Stimulated activated CD8-positive, alpha-beta memory T cell treated with anti-CD3 and anti-CD28 coated beads, Interleukin-12 subunit alpha, Interleukin-12 subunit beta, amount 100 ng/mL, for 1 hour (primary cell): ENCODE measurements at regions not wholly inside any gene's neighbourhood (a gene's known extent, or its start where the extent isn't known, plus 50 kb on each side); places are given as distances from the start of the nearest gene placed in this dataset.

Experiments
- DNase-seq: peaks from one replicate; pipeline ENCODE4 v3.0.0-alpha.2; 2020; ENCODE audit warnings: low read depth

DNA sequence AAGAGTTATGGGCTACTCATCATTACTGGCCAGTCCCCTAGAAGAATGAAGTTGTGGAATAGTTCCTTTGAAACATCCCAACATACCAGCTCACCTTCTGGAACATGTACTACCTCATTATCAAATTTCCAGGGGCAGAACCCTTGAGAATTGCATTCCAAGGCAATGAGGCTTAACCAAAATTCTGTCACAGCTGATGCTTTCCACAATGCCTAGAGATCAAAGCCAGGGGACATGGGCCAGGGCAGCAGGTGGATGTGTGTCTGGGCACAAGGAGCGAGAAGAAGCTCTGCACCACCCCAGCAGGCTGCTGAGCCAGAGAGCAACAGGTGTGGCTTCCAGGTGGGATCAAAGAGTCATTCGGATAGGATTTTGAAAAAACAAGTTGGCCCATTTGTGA lies 362.1 kb downstream of the EFNB2 start:
- DNase-seq: no peak

DNA sequence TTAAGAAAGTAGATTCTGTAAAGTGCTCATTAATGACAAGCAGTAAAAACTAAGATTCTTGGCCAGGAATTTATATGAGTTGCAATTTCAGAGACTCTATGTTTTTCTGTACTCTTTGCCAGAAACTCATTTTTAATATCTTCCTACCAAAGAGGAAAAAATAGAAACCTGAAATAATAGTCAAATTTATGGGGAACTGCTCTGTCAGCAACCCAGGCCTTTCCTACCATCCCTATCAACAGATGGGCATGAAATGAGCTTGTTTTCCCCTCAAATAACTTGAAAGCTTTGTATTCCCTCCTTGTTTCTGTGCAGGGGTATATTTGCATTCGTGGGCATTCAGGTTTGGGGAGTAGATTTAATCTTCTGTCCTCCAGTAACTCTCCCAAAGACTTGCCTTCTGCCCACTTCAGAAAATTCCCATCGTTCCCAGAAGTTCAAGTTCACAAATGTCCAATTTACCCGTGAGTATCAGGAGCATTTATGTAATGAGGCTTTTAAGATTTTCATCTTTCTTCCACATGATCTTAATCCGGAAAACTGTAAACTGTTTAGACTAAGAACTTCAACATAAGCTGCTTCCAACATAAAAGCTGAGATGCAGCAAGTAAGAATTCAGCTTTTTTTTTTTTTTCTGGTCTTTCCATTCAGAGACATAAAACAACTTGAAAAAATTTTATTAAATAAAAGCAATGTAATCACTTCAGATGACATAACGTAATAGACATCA lies 363.1 kb downstream of the EFNB2 start:
- DNase-seq: no peak

DNA sequence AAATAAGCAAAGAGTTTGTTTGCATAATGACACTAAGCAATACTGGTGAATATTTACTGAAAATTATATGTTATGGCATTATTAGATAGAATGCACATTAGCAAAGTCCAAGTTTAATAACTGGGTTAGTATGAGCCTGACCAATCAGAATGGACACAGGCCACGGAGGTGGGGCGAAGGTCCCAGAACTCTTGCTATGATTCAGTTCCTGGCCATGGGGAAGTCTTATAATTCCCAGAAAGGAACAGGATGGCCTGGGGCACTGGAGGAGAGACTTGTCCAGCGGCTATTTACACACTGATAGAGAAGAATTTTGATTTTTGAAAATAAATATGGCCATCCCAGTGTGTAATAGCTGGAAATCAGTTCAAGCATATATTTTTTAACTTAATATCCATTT lies 372.0 kb downstream of the EFNB2 start:
- DNase-seq: no peak

DNA sequence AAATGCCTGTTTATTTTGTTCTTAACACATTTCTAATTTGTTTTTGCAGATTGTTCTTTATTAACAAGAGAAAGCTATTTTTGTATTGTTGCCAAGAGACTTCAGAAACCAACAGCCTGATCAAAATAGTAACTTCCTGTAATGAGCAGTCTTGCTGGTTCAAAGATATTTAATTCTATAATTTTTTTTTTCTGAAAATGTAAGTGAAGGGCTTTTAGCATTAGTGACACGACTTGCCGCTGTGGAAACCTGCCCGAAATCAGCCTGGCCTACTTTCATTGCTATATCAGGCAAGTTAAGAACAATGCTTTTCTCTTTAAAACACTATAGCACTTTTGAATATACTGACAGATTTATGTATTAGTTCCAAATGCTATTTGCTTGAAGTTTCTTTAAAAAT lies 374.3 kb downstream of the EFNB2 start:
- no peak for DNase-seq

DNA sequence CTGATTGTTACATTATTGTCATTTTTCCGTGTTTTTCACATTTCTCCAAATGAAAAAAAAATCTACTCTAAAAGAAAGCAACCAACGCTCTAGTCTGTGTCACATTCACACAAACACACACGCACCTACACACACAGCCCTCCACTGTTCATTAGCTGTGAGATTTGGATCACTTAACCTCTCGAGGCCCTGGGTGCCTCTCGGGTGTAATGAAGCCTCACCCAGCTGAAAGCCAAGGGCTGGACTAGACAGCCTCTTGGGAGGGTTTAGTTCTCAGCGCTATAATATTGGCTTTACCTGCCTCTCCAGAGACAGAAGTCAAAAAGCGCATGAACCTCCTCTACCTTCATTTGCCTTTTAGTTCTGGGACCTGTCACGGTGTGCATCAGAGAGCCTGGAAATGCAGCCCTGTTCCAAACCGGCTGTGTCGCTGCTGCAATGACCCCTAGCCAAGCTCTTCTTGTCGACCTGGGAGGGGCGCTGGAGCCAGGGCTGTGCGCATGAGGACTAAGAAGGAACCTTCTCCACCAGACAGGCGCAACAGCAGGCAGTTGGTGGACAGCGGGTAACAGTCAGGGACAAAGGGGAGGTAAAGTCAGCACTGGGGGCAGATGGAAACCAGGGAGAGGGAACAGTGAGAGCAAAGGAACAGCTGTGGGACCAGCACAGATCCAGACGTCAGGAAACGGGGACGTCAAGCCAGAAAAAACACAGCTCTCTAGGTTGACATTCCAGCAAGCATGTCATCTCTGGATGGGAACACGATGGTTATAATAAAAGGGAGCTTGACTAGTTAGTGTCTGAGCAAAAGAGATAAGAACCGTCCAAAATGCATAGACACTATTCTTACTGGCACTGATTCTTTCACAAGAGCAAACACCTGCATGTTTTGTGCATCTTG lies 375.9 kb downstream of the EFNB2 start:
- no peak for DNase-seq

DNA sequence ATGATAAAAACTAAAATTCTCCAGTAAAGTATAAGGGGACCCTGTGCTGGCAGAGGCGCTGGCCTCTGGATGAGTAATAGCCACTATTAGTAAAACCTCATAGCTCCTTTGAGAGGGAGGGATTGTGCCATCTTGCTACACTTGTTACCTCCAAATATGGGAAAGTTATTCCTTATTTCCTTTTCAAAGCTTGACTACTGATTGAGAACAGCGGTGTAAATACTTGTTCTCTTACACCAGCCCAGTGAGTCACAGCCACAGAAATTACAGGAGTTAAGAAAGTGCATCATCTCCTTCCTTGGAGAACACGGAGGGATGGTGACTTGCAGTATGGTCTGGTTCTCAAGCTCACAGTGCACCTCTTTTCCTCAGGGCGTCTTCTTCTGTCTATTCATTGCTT lies 379.0 kb downstream of the EFNB2 start:
- no peak for DNase-seq

DNA sequence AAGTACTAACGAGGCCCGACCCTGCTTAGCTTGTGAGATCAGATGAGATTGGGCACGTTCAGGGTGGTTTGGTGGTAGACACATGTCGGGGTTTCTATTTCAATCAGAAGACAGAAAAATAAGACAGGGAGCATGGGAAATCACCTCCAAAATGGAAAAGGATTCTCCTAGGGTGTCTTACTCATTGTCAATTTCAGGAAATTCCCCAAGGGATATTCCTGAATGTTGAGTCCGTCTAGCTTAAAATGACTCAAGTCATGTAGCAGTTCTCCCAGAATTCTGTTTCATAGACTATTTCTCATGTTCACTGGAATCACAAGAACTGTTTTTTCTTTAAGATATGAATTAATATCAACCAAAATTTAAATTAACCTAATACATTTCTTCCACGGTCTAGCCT lies 380.1 kb downstream of the EFNB2 start:
- no peak for DNase-seq

DNA sequence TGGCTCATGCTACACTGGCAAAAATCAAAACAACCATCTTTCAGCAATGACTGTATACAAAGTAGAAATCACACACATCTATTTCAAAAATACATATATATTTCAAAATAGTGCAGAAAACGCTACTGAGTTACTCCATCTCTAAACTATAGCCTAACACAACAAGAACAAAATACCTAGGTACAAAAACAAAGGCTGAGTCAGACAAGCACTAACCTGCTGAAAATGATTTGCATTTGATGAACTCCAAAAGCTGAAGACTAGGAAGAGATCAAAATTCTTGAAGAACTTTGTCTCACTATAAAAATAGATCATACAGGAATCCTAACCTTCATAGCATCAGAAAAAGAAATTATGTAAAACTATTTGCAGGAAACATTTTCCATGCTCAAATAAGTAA lies 381.6 kb downstream of the EFNB2 start:
- no peak for DNase-seq

DNA sequence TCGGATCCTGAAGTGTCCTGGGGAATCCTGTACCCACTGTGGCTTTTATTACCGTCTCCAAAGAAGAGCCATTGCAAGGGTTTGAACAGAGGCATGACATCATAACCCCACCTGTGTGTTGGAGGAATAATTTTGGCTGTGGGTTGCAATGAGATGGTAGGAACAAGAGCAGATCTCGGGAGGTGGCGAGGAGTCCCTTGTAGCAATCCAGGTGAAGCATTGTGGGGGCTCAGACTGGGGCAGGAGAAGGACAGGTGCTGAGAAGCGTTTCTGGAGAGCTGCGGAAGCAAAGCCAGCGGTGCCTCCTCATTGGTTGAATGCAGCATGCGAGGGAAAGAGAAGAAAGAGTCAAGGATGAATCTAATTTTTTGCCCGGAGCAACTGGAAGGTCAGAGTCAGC lies 382.4 kb downstream of the EFNB2 start:
- DNase-seq: no peak

DNA sequence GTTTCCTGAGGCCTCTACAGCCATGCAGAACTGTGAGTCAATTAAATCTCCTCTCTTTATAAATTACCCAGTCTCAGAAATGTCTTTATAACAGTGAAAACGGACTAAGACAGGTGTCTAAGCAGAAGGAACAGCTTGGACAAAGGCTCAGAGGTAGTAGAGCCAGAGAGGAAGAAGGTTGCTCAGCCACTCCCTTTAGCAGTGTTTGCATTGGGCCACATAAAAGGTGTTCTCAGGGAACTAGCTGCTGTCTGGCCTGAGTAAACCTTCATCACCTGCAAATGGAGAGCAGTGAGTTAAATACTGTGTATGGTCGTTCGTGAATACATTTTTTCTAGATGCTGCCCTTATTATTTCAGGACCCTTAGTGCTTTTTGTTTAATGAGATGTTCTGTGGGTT lies 383.4 kb downstream of the EFNB2 start:
- DNase-seq: no peak

DNA sequence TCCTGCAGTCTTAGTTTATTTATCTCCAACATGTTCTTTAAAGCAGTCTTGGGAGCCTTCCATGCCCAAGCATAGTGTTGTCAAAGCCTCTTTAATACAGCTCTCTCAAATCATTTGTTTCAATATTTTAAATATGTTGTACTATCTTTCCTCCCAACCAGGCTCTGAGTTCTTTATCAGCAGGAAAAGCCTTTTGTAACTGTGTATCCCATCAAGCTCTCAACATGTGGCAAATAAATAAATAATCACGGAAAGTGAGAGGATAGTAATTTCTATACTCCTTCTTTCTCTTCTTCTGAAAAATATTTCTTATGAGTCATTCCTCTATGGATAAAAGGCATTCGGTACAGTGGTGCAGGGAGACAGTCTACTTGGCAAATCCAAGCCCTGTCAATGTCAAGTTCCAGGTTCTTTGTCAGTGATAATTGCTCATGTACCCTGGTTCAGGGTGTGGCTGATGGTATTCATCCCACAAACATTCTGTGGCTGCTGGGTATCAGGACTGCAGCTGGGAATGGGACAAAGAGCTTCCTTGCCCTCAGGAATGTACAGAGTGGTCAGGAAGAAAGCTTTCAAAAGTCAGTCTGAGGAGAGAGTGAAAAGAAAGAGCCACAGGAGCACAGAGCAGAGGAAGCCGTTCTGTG lies 384.3 kb downstream of the EFNB2 start:
- no peak for DNase-seq

DNA sequence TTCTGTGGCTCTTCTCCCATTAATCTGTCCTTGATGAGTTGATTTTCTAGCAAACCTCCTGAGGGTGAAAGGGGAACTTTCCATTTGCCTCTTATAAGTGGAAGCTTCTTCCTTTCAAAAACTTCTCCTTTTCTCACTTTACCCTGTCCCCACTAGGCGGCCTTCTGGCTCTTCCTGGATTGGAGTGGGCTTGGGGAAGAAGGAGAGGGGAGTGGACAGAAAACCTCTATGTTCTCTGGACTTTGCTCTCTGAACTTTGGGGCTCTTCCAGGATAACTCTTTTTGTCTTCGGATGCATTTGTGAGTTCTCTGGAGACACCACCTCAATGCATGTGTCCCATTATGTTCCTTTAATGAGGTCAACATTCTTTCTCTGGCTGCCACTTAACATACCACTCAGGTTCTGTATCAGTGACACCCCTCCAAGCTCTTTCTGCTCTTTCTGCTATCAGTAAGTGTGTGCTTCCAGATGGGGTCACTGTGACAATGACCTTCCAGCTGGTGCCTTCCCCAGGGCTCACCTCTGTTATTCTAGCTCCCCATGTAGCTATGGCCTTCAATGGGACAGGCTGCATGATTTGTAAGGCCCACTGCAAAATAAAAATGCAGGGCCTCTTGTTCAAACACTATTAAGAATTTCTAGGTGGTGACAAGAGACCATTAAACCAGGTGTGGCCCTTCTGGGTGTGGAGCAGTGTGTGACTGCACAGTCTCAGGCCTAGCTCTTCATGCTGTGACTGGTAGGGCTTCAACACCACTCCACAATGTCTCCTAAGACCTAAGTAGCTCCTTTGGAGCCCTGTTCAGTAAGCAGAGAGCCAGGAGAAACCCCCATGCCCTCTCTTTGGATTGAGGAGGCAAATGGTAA lies 389.2 kb downstream of the EFNB2 start:
- no peak for DNase-seq

DNA sequence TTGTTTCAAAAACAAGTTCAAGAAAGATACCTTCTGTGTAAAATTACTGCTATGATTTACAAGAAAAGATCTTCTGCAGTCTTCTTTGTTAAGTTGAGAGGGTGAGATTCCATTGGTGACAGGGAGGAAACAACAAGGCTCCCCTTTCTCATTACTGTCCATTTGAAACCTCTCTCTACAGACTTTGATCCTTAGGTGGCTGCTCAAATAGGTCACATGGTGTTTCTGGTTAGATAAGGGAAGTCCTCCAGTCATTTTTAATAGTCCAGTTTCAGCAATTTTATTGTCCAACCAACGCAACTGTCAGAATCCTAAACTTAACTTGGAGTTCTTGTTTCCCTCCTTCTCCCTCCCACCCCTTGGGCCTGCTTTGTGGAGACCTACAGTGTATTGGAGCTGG lies 390.4 kb downstream of the EFNB2 start:
- no peak for DNase-seq

DNA sequence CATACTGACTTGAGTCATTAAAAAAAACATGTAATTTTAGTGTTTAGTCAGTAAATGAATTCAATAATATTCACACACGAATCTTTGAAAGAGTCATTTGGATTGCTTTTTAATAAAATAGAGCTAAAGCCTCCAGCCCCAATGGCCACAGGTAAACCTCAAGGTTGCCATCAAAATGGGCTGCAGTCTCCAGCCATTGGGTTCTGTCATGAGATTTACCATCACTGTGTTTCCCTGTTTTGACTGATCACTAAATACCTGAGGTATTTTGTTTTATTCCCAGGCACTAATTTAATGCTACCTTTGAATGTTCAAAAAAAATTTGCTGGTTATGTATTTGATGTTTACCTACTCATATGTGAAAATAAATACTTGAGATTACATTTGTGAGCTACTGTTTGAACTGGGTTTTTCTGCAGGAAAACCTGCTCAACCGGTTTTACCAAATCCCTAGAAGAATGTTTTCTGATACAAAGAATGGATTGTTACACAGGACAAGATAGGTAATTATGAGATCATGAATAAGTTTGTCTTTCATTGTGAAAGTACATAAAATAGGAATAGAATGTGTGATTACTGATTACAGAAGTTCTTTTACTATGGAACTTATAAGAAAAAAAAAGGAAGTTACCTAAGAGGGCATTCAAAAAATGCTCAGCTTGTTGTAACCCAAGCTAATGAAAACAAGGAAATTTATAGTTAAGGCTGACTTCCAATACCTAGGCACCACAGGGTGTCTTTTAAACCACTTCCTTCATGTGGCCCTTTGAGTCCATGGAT lies 391.3 kb downstream of the EFNB2 start:
- no peak for DNase-seq

DNA sequence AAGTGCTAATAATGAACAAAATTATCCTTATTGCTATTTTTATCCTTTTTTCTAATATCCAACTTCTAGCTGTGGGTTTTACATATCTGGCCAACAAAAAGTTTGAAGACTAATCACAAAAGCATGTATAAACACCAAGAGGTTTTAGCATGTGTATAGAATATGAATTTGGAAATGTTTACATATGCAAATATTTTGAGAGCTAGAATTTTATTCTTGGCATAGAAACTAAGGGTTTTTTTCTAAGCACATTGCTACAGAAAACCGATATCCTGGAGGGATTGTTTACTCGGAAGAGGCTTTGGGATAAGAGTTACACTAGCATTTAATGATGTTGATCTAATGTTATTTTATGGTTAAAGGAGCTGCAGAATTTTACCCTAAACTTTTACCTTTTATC lies 392.1 kb downstream of the EFNB2 start:
- DNase-seq: no peak

DNA sequence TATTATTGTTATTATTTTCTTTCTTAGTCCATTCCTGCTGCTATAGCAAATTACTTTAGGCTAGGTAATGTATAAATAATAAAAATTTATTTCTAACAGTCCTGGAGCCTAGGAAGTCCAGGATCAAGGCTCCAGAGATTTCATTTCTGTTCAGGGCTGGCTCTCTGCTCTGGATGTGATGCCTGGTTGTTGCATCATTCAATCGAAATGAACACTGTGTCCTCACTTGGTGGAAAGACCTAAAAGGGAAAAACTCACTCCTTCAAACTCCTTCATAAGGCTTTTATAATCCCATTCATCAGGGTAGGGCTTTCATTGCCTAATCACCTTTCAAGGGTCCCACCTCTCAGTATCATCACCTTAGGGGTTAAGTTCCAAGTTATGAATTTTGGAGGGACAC lies 395.0 kb downstream of the EFNB2 start:
- no peak for DNase-seq

DNA sequence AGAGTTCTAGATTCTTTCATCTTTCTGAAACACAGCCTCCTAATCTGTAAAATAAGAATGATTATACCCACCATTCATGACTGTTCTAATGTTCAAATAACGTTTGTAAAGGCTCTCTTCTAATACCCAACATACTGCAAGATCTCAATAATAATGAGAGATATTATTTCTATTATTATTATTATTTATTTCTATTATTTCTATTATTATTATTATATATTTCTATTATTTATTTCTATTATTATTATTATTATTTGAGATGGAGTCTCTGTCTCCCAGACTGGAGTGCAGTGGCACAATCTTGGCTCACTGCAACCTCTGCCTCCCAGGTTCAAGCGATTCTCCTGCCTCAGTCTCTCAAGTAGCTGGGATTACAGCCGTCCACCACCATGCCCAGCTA lies 395.5 kb downstream of the EFNB2 start:
- DNase-seq: no peak

DNA sequence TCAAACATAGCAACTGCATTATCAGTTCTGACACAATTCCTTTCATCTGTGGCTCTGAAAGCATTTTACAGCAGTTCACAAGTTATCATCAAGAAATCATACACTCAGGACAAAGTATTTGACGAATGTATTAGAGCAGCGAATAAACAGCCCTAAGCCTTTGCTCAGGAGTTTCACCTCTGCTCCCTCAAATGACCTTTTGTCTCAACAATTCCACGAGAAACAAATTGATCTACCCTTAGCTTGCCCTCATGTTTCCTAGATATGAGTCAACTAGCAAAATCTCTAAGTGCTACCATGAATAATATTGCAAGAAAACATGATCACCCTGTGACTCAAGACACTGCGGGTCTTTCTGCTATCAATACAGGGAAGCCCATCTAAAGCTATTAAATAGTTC lies 396.1 kb downstream of the EFNB2 start:
- no peak for DNase-seq

DNA sequence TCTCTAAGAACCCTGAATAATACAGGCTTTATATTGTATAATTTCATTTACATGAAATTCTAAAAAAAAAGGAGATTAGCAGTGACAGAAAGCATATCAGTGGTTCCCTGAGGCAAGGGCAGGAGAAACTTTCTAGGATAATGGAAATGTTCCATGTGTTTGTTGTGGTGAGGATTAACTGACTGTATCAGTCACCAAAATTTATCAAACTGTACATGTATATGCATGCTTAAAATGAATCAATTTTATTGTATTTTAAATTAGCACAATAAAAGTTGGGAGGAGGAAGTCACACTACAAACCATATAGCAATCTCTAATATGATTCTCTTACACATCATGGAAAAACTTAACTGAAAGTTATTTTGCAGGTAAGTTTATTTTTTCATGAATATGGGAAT lies 396.8 kb downstream of the EFNB2 start:
- DNase-seq: no peak

DNA sequence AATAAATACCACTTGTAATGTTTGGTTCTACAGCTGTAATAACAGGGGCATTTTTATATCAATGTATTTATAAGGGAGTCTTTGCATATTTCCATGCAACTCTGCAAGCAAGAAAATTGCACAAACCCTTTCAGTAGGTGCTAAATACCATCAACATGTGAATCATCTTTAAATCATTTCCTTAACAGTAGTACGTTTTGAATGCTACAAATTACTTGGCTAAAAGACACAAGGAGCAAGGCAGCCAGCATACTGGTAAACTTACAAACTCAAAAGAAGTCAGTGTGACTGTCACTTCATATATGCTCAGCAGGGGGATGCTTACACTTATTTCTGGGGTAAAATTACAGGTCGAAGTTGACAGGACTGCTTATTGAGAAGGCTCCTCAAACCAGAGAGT lies 402.4 kb downstream of the EFNB2 start:
- DNase-seq: no peak

DNA sequence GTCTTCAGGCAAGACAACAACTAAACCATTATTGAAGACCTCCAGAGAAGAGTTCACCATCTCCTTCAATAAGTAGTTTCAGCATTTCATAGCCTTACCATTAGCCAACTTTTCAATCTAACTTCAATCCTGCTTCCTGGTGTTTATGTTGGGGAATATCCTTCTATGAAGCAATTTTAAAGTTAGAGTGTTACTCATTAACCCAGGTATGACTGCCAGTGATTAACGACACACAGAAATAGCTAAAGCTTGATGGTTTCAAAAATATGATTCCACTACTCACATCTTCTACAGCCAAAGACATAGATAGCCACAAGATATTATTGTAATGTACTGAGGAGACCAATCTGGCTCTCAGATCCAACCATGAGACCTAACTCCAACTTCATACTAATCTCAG lies 403.2 kb downstream of the EFNB2 start:
- no peak for DNase-seq
